HepG2 (cell line): ENCODE measurements at regions not wholly inside any gene's neighbourhood (a gene's known extent, or its start where the extent isn't known, plus 50 kb on each side); places are given as distances from the start of the nearest gene placed in this dataset.

Source experiments
- ATAC-seq: fragments of 200-7000 bp; cut with Tn5 transposase; 3 replicates; pipeline ENCODE4 v1.9.1; 2020; ENCODE audit warnings: mild to moderate bottlenecking, moderate library complexity
- BruUV-seq: library from RNA; stranded (reverse); fragments of 400-500 nt; replicated peaks from 2 replicates; lab custom pipeline; 2021; lab: Mats Ljungman, UMichigan
- CTCF ChIA-PET: fragments of 300-600 bp; formaldehyde crosslinking; extraction: SDS; loops from one replicate; lab custom pipeline; 2021; ENCODE audit warnings: low total read pairs, inconsistent platforms, low intra/inter-chr PET ratio; lab: Yijun Ruan, JAX
- POLR2A ChIA-PET: fragments of 350-600 bp; sonication (Branson Sonifier 250); formaldehyde crosslinking; loops from one replicate; lab custom pipeline; 2020; ENCODE audit warnings: antibody characterized with exemption, inconsistent platforms; lab: Yijun Ruan, JAX
- DNase-seq: peaks from one replicate; pipeline ENCODE4 v3.0.0-alpha.2; 2015; ENCODE audit warnings: low spot score
- FAIRE-seq: peaks from 3 replicates; lab custom pipeline; 2011; peaks lifted over from hg19 to GRCh38; lab: Jason Lieb, UNC
- H2AFZ ChIP-seq: one replicate; pipeline ENCODE4 v1.6.1; 2011; ENCODE audit warnings: low read length, inconsistent platforms
- H3K27ac ChIP-seq: fragments of 300-600 bp; 3 replicates; pipeline ENCODE4 v1.8.0; 2011; ENCODE audit warnings: mixed run types, mild to moderate bottlenecking, mixed read lengths, low read length, inconsistent platforms; ENCODE audit not compliant: insufficient read depth; ENCODE audit errors: extremely low read length
- H3K27me3 ChIP-seq, 2 experiments: fragments of 200-600 bp in 1 of 2; 2 replicates in 1 of 2; 3 replicates in 1 of 2; pipeline versions ENCODE4 v1.6.0 to v1.8.0; 2011; ENCODE audit warnings: low read length in 2 of 2, mild to moderate bottlenecking in 2 of 2, moderate library complexity in 2 of 2, inconsistent platforms in 1 of 2; ENCODE audit not compliant: insufficient read depth in 2 of 2, control insufficient read depth in 1 of 2
- H3K36me3 ChIP-seq, 2 experiments: fragments of 200-600 bp in 1 of 2; replicated peaks in 1 of 2; 2 replicates in 1 of 2; 3 replicates in 1 of 2; pipeline versions ENCODE4 v1.5.1 to v1.8.0; 2011; ENCODE audit warnings: low read length in 2 of 2, inconsistent platforms in 1 of 2; ENCODE audit not compliant: insufficient read depth in 2 of 2, control insufficient read depth in 1 of 2
- H3K4me1 ChIP-seq: 2 replicates; pipeline ENCODE4 v1.5.1; 2012; ENCODE audit warnings: low read length, inconsistent platforms; ENCODE audit not compliant: insufficient read depth
- H3K4me2 ChIP-seq: 2 replicates; pipeline ENCODE4 v1.6.0; 2011; ENCODE audit warnings: low read depth, low read length, inconsistent platforms
- H3K4me3 ChIP-seq, 3 experiments: fragments of 200-600 bp in 1 of 3; sonication (generic), shearing (Covaris generic) in 1 of 3; replicated peaks in 1 of 3; 2 replicates each; pipeline ENCODE4 v1.5.1; 2011 to 2016; ENCODE audit warnings: low read length in 3 of 3, inconsistent platforms in 2 of 3, low read depth in 2 of 3, mild to moderate bottlenecking in 2 of 3, control low read depth in 1 of 3, mixed read lengths in 1 of 3; ENCODE audit not compliant: insufficient read depth in 1 of 3
- H3K79me2 ChIP-seq: one replicate; pipeline ENCODE4 v1.6.1; 2011; ENCODE audit warnings: low read length, inconsistent platforms; ENCODE audit not compliant: insufficient read depth
- H3K9ac ChIP-seq: 2 replicates; pipeline ENCODE4 v1.6.0; 2011; ENCODE audit warnings: mild to moderate bottlenecking, low read depth, low read length, inconsistent platforms; ENCODE audit not compliant: insufficient read depth
- H3K9me3 ChIP-seq: 2 replicates; pipeline ENCODE4 v1.5.1; 2012; ENCODE audit warnings: mild to moderate bottlenecking, low read length
- H4K20me1 ChIP-seq: 2 replicates; pipeline ENCODE4 v1.6.0; 2011; ENCODE audit warnings: inconsistent platforms, mild to moderate bottlenecking, low read length, moderate library complexity; ENCODE audit not compliant: insufficient read depth
- BRD4 ChIP-seq: sonication (generic); formaldehyde crosslinking; IDR thresholded peaks from 2 replicates; pipeline ENCODE4 v1.4.0; 2020; ENCODE audit warnings: missing genetic modification reagents
- EP300 ChIP-seq, 3 experiments: sonication (generic) in 1 of 3; formaldehyde crosslinking in 1 of 3; IDR thresholded peaks; 2 replicates each; pipeline versions ENCODE4 v1.5.1 to v1.6.1; 2011 to 2020; ENCODE audit warnings: low read depth in 2 of 3, low read length in 2 of 3, borderline replicate concordance in 1 of 3, improper control_type of control experiment in 1 of 3, mild to moderate bottlenecking in 1 of 3, missing genetic modification reagents in 1 of 3, moderate library complexity in 1 of 3
- REL ChIP-seq: sonication (generic); formaldehyde crosslinking; conservative IDR thresholded peaks from 2 replicates; pipeline ENCODE4 v1.8.0; 2022; ENCODE audit warnings: mild to moderate bottlenecking, missing genetic modification reagents, moderate library complexity
- ZNF644 ChIP-seq: IDR thresholded peaks from 2 replicates; pipeline ENCODE4 v1.6.1; 2016; ENCODE audit warnings: low read depth
- ZNF660 ChIP-seq: sonication (generic); formaldehyde crosslinking; IDR thresholded peaks from 2 replicates; pipeline ENCODE4 v1.5.1; 2020; ENCODE audit warnings: mild to moderate bottlenecking, low read depth, missing genetic modification reagents, borderline replicate concordance
- WGBS: methylation state at CpG from one replicate; pipeline ENCODE4 v1.1.6; 2017; ENCODE audit warnings: low lambda C conversion rate; 5-methylcytosine and 5-hydroxymethylcytosine counted together
- in situ Hi-C: cut with HindIII; loops from 2 replicates; pipeline ENCODE4 v1.10.0; 2017; ENCODE audit warnings: low pct_unique_long_range_greater_than_20kb; ENCODE audit not compliant: extremely low pct_ligation_motif_present
- intact Hi-C: fragments of 100-400 bp; cut with micrococcal nuclease; formaldehyde crosslinking; loops from one replicate; pipeline ENCODE4 v1.10.0; 2022; ENCODE audit not compliant: unreplicated experiment
- TF ChIP-seq, protein P1 (sequence below): sonication (generic); formaldehyde crosslinking; IDR thresholded peaks from 2 replicates; pipeline ENCODE4 v1.4.0; 2020; ENCODE audit warnings: mild to moderate bottlenecking, missing genetic modification reagents
- TF ChIP-seq, protein P2 (sequence below): sonication (generic); formaldehyde crosslinking; IDR thresholded peaks from 2 replicates; pipeline ENCODE4 v1.5.1; 2020; ENCODE audit warnings: missing genetic modification reagents, mild to moderate bottlenecking, borderline replicate concordance

GRCh38 chr18:40529478-40529877 is 1425.6 kb upstream of the PIK3C3 start (continued):
- TF ChIP-seq, protein P1, sequence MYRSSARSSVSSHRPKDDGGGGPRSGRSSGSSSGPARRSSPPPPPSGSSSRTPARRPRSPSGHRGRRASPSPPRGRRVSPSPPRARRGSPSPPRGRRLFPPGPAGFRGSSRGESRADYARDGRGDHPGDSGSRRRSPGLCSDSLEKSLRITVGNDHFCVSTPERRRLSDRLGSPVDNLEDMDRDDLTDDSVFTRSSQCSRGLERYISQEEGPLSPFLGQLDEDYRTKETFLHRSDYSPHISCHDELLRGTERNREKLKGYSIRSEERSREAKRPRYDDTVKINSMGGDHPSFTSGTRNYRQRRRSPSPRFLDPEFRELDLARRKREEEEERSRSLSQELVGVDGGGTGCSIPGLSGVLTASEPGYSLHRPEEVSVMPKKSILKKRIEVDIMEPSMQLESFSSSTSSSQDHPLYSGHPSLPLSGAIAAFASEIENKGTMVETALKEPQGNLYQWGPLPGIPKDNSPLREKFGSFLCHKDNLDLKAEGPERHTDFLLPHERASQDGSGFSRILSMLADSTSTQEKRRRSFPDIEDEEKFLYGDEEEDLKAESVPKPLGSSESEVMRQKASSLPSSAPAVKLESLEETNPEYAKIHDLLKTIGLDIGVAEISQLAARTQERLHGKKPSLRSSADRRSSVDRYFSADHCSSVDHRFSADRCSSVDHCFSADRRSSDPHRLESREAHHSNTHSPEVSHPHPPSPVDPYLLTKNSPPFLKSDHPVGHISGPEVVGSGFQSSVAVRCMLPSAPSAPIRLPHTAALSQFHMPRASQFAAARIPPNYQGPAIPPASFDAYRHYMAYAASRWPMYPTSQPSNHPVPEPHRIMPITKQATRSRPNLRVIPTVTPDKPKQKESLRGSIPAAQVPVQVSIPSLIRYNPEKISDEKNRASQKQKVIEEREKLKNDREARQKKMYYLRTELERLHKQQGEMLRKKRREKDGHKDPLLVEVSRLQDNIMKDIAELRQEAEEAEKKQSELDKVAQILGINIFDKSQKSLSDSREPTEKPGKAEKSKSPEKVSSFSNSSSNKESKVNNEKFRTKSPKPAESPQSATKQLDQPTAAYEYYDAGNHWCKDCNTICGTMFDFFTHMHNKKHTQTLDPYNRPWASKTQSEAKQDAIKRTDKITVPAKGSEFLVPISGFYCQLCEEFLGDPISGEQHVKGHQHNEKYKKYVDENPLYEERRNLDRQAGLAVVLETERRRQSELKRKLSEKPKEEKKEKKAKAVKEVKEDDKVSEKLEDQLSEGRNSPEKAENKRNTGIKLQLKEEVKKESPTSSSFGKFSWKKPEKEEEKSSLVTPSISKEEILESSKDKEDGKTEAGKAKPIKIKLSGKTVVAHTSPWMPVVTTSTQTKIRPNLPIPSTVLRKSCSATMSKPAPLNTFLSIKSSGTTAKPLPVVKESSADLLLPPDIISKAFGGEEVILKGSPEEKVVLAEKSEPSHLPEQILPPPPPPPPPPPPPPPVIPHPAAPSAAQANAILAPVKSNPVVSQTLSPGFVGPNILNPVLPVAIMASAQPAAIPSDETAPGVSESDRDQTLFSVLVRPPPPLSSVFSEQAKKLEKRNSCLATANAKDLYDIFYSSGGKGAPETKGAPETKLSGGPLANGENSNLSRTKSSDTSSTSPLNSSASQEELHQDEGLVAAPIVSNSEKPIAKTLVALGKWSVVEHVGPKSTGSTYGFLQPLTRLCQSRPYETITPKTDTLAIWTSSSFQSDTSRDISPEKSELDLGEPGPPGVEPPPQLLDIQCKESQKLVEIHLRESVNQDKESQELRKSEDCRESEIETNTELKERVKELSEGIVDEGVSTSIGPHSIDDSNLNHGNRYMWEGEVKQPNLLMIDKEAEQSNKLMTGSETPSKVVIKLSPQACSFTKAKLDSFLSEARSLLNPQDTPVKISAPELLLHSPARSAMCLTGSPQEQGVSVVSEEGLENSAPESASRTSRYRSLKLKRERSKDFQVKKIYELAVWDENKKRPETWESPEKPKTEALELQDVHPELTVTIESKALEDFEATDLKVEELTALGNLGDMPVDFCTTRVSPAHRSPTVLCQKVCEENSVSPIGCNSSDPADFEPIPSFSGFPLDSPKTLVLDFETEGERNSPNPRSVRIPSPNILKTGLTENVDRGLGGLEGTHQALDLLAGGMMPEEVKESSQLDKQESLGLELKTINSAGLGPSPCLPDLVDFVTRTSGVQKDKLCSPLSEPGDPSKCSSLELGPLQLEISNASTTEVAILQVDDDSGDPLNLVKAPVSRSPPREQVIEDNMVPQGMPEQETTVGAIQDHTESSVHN, result no peak
- TF ChIP-seq ZNF644 (CRISPR knock-in tag), result no peak
- no peak for TF ChIP-seq BRD4

- Histone ChIP-seq H3K9me3 (no peaks in the 10 kb centered on the region), H3K36me3 (no peaks in the 10 kb centered on the region), H3K4me3 (no peak overlapping the region), H3K27ac (no peak overlapping the region), H3K4me1 (no peaks in the 10 kb centered on the region), H4K20me1 (no peaks in the 10 kb centered on the region), H2AFZ (no peak overlapping the region), H3K4me2 (no peak overlapping the region), H3K27me3 (no peaks in the 10 kb centered on the region), H3K79me2 (no peaks in the 10 kb centered on the region), H3K9ac (no peak overlapping the region)
- intact Hi-C loops, result loop anchor here (5.0 to 10.0 kb wide), 2 partner anchors 1222 to 1380 kb away; no protein-coding TSS in a partner anchor
- TF ChIP-seq EP300 (IDR thresholded peaks at IDR 0.05; ENCODE audit: low read depth in 2 of 2, low read length in 2 of 2) (no peak), EP300 (CRISPR knock-in tag; IDR thresholded peaks at IDR 0.05; ENCODE audit: borderline replicate concordance) (no peak), REL (CRISPR knock-in tag) (no peak), ZNF660 (CRISPR knock-in tag) (no peak)
- TF ChIP-seq, protein P2, sequence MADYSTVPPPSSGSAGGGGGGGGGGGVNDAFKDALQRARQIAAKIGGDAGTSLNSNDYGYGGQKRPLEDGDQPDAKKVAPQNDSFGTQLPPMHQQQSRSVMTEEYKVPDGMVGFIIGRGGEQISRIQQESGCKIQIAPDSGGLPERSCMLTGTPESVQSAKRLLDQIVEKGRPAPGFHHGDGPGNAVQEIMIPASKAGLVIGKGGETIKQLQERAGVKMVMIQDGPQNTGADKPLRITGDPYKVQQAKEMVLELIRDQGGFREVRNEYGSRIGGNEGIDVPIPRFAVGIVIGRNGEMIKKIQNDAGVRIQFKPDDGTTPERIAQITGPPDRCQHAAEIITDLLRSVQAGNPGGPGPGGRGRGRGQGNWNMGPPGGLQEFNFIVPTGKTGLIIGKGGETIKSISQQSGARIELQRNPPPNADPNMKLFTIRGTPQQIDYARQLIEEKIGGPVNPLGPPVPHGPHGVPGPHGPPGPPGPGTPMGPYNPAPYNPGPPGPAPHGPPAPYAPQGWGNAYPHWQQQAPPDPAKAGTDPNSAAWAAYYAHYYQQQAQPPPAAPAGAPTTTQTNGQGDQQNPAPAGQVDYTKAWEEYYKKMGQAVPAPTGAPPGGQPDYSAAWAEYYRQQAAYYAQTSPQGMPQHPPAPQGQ, result no peak
- ChIA-PET POLR2A (no interaction called here), CTCF (no interaction called here)
- FAIRE-seq, result no peak
- ATAC-seq, result no peak
- in situ Hi-C loops, result loop anchor here (25.0 kb wide), 1 partner anchor 862 kb away; no protein-coding TSS in a partner anchor
- DNase-seq, result no peak
- no TSS peak for BruUV-seq
- WGBS, result 0% methylated on average over 1 of the region's 1 CpG
These were observed 1430.2 kb upstream of the PIK3C3 start for GRCh38 chr18:40524881-40525280.
